ENCODE measurements at regions not wholly inside any gene's neighbourhood (a gene's known extent, or its start where the extent isn't known, plus 50 kb on each side); places are given as distances from the start of the nearest gene placed in this dataset.
"Not testable (repeated sequence)": the region's sequence is repeated elsewhere in the genome, so short reads cannot be mapped to it uniquely, and the experiment has no call there.

DNA sequence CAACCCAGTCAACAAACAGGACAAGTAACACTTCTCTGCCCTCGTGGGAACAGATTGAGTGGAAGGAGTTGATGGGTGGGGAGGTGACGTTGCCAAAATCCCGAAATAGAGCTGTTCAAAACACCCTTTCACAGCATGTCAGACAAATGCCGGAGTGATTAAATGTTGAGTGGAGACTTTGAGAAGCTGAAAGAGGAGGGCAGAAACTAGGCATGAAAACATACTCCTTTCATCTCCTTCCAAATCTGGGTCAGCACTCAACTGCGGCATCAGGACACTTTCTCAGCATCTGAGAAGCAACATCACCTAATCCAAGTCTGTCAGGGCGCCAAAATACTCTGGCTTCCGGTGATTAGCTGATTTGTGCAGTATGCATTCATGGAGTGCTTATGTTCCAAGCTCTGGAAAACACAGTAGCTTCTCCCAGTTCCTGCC lies 51.5 kb upstream of the MRI1 start:
- no peak for DNase-seq (ENCODE audit: low read depth)

DNA sequence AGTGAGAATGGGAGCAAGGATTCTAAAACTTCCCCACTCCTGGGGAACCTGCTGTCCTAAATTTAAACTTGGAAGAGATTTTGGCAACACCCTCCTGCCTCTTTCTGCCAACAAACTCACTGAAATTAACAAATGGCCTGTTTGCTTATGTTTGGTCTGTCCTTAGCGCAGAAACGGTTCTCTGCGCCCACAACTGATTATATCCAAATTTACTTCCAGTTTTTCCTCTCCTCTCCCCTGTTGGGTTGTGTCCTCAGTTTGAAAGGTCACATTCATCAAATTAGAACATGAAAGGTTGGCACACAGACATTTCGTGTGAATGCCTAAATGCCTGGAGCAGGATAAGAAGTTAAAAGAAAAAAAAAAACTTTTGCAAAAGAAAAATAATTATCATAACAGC lies 56.4 kb upstream of the MRI1 start:
- DNase-seq (ENCODE audit: low read depth): no peak

DNA sequence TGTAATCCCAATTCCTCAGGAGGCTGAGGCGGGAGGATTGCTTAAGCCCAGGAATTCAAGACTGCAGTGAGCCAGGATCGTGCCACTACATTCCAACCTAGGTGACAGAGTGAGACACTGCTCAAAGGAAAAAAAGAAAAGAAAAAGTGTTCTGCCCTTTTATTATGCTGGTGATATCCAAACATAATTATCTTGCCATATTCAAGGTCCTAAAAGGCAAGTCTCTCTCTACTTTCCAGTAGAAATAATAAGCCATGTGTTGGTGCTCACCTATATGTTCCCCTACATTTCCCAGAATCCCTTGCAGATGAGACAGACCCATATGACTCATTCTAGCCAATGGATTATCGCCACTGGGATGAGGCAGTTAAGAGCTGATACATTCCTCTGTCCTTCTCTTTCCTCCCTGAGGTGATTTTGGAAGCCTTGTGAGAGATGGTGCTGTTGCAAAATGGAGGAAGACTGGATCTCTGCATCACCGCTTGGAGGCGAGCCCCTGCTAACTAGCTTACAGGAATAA lies 58.3 kb upstream of the MRI1 start:
- no peak for DNase-seq (ENCODE audit: low read depth)

DNA sequence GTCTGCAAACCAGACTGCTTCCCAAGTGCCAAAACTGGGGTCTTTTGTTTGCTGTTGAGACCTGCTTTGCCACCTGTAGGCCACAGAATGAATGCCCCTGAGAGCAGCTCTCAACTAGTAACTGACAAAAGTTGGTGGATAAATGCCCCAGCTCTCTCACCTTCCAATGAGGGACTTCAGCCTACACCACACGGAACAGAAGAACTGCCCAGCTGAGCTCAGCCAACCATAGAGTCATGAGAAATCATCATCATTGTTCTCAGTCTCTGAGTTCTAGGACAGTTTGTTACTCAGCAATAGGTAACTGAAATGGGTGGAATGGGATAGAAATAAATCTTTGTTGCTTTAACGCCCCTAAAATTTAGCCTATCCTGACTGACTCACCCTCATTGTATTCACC lies 59.1 kb upstream of the MRI1 start:
- no peak for DNase-seq (ENCODE audit: low read depth)

DNA sequence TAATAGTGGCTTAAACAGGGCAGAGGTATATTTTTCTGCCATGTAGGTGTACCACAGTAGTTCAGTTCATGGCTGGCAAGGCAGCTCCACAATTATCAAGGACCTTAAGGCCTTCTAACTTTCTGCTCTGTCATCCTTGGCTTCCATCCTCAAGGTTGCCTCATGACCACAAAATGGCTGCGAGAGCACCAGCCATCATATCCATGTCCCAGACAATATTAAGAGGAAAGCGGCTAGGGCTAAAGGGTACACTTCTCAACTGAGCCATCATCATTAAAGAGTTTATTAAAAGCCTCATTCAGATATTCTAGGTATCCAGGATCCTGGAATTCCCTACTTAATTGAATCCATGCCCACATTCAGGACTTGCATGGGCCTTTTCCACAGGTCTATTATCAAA lies 62.7 kb upstream of the MRI1 start:
- DNase-seq (ENCODE audit: low read depth): no peak

DNA sequence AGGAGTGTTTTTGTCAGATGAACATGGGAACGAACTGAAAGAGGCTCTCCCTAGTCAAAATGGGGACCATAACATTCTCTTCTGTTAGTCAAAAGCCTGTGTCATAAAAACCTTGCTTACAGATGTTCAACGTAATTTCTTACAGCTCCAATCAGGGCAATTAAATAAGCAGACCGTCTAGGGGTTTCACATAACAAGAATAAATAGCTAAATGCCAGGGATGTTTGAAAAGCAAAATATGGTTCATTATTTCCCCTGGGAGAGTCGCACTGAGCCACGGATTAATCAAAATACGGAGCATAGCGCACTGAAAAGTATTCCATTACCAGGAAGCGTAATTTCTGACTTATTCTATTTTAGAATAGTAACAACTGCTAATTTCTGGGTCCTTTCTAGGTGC lies 63.7 kb upstream of the MRI1 start:
- DNase-seq (ENCODE audit: low read depth): no peak

DNA sequence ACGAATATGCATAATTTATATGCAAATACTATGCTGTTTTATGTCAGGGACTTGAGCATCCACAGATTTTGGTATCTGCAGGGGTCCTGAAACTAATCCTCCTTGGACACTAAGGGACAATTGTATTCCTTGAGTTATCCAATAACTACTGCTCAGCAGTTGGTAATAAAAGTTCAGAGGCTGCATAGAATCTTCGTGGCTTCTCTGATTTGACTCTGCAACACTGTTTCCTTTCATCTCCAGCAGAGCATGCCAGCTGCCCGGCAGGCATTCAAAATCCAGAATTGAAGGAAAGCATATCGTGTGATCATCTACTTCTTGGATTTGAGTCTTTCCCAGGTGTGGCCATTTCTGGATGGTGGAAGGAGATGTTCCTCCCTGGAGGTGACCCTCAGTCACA lies 64.5 kb upstream of the MRI1 start:
- no peak for DNase-seq (ENCODE audit: low read depth)

DNA sequence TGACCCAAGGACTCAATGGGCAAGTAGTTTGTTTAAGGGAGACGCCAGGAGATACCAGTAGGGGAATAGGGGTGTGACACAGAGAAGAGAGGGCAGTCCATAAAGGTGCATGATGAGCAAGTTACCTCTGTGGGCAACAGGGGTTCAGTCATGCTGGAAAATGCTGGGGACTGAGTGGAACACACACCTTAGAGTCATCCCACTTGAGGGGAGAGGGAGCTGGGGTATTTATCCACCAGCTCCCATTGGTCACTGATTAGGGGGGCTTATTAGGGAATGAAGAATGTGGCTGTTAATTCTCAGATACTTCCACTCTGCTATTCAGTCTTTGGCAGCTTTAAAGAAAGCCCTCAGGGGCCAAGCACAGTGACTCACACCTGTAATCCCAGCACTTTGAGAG lies 67.5 kb upstream of the MRI1 start:
- DNase-seq (ENCODE audit: low read depth): no peak

DNA sequence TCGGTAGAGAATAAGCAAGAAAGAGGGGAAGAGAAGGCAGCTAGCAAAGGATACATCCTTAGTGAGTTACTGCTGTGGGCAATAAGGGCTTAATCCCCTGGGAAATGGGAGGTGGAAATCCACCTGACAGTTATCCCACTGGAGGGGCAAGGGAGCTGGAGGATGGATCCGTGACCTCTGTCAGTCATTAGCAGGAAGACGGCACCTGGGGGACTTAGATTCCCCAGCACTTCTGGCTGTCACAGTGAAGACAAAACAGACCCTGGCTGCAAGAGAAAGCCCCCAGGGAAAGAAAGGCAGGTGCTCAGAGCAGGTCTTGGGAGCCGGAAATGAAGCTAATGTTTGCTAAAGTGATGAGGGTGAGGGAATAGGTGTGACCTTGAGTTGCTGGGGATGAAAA lies 70.4 kb upstream of the MRI1 start:
- DNase-seq (ENCODE audit: low read depth): no peak

DNA sequence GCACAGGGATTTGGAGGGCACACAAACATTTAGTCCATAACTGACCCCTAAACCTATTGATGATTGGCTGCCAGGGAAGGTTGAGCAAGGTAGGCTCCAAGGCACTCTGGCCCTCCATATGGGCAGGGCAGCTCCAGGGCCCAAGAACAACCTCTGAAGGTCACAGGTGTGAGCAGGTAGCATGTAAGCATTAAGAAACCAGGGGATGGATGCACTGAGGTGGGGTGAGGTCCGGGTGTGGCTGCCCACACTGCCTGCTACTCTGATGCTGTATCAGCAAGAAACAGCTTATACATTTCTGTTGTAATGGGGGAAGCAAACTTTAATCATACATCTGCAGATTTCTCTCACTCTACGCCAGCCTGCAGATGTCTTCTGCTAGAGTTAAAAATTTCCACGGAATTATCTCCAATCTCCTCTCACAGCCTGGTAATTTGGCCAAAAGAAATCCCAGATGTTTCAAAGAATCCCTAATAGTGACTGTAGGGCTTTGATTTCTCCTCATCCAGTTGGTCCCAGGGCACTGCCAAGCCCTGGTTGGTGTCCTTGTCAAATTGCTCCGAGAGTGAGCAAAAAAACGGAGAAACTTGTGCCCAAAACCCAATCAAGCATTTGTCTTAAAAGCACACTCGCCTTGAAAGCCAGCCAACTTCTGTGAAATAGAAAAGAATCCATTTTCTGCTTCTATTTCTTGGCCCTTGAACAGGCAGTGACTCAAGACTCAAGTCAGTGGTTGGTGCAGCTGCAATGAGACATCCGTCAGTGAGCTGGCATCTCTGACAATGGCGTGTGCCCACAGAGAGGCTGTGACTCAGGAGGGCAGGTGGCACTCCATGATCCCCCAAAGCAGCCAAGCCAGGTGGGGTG lies 72.5 kb upstream of the MRI1 start:
- no peak for DNase-seq (ENCODE audit: low read depth)

DNA sequence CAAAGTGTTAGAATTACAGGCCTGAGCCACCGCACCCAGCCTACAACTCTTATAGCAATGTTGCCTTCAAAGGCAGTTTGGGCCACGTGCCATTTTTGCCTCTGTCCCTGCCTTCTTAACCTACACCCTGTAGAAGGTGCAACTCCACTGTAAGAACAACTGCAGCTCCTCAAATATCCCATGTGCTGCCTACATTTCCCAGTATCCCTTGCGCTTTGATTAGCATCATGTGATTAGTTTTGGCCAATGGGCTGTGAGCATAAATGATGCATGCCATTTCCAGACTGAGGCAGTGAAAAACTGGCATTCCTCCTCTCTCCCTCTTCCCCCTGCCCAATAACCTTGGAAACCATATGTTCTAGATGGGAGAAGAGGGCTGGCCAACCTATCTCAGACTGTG lies 75.2 kb upstream of the MRI1 start:
- DNase-seq (ENCODE audit: low read depth): no peak

DNA sequence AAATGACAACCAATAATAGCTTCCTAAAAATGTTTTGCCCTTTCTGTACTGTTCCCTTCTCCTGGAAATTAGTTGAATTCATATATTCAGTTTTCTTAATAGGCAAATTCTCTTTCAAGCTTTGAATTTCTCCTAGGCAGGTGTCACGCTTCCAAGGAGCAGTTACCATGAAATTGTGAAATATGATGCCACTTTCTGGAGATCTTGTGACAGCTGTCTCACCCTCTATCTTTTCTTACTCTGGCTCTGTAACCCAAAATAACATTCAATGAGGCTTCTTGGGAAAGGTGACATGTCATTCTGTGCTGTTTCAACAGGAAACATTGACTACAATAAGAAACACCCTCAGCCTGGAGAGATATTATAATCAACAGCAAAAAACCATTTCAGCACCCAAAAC lies 80.3 kb upstream of the MRI1 start:
- DNase-seq (ENCODE audit: low read depth): no peak

DNA sequence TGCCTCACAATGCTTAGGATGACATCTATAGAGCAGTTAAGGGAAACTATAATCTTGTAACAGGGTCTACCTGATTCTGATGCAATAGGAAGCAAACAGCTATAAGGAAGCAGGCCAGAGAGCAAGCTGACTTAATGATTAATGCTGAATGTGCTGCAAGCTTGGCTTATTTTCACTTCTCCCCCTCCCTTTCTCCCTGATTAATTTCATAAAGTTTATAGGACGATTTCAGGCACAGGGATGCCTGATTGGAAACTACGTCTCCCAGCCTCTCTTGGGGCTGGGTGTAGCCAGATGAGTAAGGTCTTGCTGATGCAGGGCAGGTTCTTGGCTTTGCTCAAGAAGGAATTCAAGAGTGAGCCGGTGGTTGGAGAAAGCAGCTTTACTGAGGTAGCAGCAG lies 82.8 kb upstream of the MRI1 start:
- no peak for DNase-seq (ENCODE audit: low read depth)

DNA sequence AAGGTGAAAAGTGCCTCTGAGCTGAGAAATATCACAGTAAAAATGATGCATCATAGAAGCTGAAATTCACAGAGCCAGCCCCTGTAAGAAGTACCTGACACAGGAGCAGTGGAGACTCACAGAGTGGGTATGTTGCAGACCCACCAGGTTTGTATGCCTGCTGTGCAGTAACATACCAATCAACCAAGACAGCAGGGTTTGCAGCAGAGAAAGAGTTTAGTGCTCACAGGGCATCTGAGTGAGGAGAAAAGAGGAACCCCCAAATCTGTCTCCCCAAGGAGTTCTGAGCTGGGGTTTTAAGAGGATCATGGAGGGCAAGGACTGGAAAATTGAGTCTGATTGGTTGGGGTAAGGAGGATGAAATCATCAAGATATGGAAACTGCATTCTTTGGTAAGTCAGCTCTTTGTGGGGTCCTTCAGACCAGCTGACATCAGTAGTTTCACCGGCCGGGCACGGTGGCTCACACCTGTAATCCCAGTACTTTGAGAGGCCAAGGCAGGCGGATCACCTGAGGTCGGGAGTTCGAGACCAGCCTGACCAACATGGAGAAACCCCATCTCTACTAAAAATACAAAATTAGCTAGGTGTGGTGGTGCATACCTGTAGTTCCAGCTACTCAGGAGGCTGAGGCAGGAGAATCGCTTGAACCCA lies 83.5 kb upstream of the MRI1 start:
- DNase-seq (ENCODE audit: low read depth): not testable (repeated sequence)

DNA sequence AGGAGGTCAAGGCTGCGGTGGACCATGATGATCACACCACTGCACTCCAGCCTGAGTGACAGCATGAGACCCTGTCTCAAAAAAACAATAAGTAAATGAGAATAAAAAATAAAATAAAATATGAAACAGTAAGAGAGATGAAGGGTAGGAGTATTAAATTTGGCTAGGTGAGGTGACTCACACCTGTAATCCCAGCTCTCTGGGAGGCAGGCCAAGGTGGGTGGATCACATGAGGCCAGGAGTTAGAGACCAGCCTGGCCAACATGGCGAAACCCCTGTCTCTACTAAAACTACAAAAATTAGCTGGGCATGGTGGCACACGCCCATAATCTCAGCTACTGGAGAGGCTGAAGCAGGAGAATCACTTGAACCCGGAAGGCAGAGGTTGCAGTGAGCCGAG lies 87.4 kb upstream of the MRI1 start:
- DNase-seq (ENCODE audit: low read depth): not testable (repeated sequence)

DNA sequence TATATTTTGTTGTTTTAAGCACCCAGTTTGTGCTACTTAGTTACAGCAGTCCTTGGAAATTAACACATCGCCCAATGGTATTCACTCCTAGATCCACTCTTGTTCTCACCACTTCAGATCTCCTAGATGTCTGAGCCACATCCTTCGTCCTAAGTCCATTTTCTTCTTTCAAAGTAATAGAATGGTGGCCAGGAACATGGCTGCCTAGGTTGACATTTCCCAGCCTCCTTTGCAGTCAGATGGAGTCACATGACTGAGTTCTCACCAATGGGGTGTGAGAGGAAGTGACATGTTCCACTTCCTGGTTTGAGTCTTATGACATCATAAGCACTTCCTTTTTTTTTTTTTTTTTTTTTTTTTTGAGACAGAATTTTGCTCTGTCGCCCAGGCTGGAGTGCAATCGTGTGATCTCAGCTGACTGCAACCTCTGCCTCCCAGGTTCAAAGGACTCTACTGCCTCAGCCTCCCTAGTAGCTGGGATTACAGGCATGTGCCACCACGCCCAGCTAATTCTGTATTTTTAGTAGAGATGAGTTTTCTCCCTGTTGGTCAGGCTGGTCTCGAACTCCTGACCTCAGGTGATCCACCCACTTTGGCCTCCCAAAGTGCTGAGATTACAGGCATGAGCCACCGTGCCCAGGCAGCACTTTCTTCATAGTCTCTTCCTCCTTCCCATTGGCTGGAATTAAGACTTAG lies 91.7 kb upstream of the MRI1 start:
- not testable (repeated sequence) for DNase-seq (ENCODE audit: low read depth)

DNA sequence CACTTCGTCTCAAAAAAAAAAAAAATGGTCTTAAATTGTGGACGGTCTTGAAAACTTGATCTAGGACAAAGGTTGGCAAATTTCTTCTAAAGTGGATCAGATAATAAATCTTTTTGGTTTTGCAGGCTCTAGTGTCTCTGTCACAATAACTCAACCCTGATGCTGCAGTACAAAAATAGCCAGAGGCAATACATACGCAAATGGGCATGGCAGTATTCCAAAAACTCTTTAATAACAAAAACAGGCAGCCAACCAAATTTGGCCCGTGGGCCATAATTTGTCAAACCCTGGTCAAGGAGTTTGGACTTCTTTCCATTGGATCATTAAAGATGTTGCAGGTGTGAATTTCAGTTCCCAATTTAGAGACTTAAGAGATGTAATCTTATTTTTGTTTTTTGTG lies 93.5 kb upstream of the MRI1 start:
- DNase-seq (ENCODE audit: low read depth): no peak

DNA sequence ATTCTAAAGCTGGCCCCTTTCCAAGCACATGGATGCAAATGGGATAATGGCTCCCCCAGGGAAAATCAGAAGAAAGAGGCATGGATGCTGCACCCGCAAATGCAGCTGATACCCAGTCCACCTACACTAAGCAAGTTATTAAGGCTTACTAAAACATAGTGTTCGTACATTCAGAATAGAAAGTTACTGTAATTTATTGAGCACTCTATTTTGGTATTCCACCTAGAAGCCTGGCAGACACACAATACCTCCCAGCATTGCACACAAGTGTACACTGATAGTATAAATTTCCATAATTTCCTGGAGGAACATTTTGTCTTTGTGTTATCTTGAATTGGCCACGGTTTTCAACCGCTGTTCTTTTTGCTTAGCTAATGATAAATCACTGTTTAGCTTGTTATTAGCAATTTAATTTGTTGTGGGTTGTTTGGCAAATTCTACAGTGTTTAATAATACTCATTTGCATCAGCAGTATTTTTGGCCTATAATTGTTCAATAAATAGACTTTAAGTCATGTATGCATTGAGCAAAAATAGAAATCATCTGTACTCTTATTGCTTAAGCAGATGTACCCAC lies 94.5 kb upstream of the MRI1 start:
- DNase-seq (ENCODE audit: low read depth): no peak

DNA sequence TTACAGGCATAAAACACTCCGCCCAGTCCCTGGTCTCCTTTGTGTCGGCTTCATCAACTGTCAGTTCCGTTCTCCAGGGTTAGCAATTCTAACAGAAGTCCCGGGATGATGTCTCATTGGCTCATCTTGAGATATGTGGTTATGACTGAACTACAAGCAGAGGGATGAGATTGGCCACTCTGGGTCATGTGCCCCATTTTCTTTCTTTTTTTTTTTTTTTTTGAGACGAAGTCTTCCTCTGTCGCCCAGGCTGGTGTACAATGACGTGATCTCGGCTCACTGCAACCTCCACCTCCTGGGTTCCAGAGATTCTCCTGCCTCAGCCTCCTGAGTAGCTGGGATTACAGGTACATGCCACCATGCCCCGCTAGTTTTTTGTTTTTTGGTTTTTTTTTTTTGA lies 95.4 kb upstream of the MRI1 start:
- no peak for DNase-seq (ENCODE audit: low read depth)

DNA sequence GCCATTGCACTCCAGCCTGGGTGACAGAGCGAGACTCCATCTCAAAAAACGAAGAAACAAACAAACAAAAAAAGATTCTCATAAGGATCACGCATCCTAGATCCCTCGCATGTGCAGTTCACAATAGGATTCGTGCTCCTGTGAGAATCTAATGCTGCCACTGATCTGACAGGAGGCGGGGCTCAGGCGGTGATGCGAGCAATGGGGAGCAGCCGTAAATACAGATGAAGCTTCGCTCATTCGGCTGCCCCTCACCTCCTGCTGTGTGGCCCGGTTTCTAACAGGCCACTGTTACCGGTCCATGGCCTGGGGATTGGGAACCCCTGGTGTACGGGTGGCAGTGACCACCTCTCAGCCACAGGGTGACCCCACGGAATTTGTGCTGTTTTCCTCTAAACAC lies 98.2 kb upstream of the MRI1 start:
- no peak for DNase-seq (ENCODE audit: low read depth)

DNA sequence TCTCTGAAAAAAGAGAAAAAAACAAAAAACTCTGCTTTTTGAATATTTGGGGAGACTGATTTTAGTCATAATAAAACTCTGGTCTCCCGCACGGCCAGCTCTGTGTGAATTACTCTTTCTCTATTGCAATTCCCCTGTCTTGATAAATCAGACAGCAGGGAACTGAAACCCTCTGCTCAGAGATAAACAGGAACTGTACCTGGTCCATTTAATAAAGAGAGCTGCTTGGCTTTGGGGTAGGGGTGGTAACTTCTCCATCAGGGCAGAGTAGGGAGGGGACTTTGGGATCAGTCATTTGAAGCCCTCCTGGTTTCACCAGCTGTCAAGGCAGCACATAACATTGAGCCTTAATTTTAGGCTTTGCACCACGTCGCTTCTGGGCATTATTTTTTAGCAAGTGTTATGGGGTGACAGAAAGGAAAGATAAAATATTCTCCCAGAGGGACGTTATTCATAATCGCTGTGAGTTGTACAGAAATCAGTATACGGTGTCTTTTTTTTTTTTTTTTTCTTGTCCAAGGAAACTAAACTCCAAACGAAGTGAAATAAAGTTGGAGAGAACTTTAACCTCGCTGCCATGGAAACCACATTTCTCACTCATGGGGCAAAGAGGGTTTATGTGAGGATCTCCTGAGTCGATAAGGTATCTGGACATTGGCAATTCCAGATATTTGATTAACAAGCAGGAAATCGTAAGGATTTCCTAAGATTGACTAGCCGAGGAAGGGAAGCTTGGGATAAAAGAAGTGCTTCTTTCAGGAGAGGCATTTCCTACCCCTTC lies 99.0 kb upstream of the MRI1 start:
- no peak for DNase-seq (ENCODE audit: low read depth)
